Immature natural killer cell (primary cell): ENCODE measurements at regions not wholly inside any gene's neighbourhood (a gene's known extent, or its start where the extent isn't known, plus 50 kb on each side); places are given as distances from the start of the nearest gene placed in this dataset.

Source experiments
- DNase-seq, 3 donors: peaks; one replicate each; pipeline ENCODE4 v3.0.0; 2022; ENCODE audit warnings: mixed read lengths in 1 of 3
- H3K27ac Mint-ChIP-seq, 6 donors: one replicate each; pipeline ENCODE4 v1.8.0; 2020; ENCODE audit warnings: mixed read lengths in 6 of 6, mild to moderate bottlenecking in 5 of 6, inconsistent platforms in 4 of 6, moderate library complexity in 3 of 6
- H3K27me3 Mint-ChIP-seq, 3 donors: one replicate each; pipeline ENCODE4 v1.8.0; 2020 to 2021; ENCODE audit warnings: low read depth in 3 of 3, mild to moderate bottlenecking in 3 of 3, mixed read lengths in 3 of 3, moderate library complexity in 3 of 3, inconsistent platforms in 1 of 3
- H3K36me3 Mint-ChIP-seq, 3 donors: one replicate each; pipeline ENCODE4 v1.8.0; 2020; ENCODE audit warnings: mixed read lengths in 3 of 3, inconsistent platforms in 2 of 3, mild to moderate bottlenecking in 2 of 3
- H3K4me1 Mint-ChIP-seq, 2 donors: one replicate each; pipeline ENCODE4 v1.8.0; 2020; ENCODE audit warnings: inconsistent platforms in 2 of 2, mild to moderate bottlenecking in 2 of 2, mixed read lengths in 2 of 2, moderate library complexity in 1 of 2
- H3K4me3 Mint-ChIP-seq, 5 donors: one replicate each; pipeline ENCODE4 v1.8.0; 2020; ENCODE audit warnings: mild to moderate bottlenecking in 5 of 5, mixed read lengths in 5 of 5, inconsistent platforms in 3 of 5, moderate library complexity in 3 of 5
- H3K9me3 Mint-ChIP-seq, 6 donors: one replicate each; pipeline ENCODE4 v1.8.0; 2020; ENCODE audit warnings: mild to moderate bottlenecking in 6 of 6, mixed read lengths in 6 of 6, inconsistent platforms in 4 of 6, moderate library complexity in 3 of 6

GRCh38 chr19:16017138-16017490 lies 59.2 kb upstream of the TPM4 start:
- H3K4me3 Mint-ChIP-seq: no peak overlapping the region
- DNase-seq: no peak
- no peaks in the 10 kb centered on the region for H3K36me3 Mint-ChIP-seq
- no peak overlapping the region for H3K27ac Mint-ChIP-seq
- peaks cover 0 to 2% (median 0%) of the 10 kb centered on the region in 3 donors for H3K27me3 Mint-ChIP-seq
- no peaks in the 10 kb centered on the region for H3K4me1 Mint-ChIP-seq
- H3K9me3 Mint-ChIP-seq: no peaks in the 10 kb centered on the region

- H3K4me3 Mint-ChIP-seq: no peak overlapping the region
- no peaks in the 10 kb centered on the region for H3K36me3 Mint-ChIP-seq
- H3K27ac Mint-ChIP-seq: no peak overlapping the region
- H3K4me1 Mint-ChIP-seq: no peaks in the 10 kb centered on the region
- DNase-seq: no peak
- no peaks in the 10 kb centered on the region for H3K9me3 Mint-ChIP-seq
- H3K27me3 Mint-ChIP-seq: peaks cover 0 to under 1% (median 0%) of the 10 kb centered on the region in 3 donors
These were observed 58.1 kb upstream of the TPM4 start for GRCh38 chr19:16018106-16018755.

- no peaks in the 10 kb centered on the region for H3K9me3 Mint-ChIP-seq
- H3K27me3 Mint-ChIP-seq: no peaks in the 10 kb centered on the region
- no peak overlapping the region for H3K4me3 Mint-ChIP-seq
- no peaks in the 10 kb centered on the region for H3K36me3 Mint-ChIP-seq
- no peaks in the 10 kb centered on the region for H3K4me1 Mint-ChIP-seq
- DNase-seq: no peak
- no peak overlapping the region for H3K27ac Mint-ChIP-seq
These were observed 57.3 kb upstream of the TPM4 start for GRCh38 chr19:16018801-16019551.

GRCh38 chr19:16019691-16020448 lies 56.4 kb upstream of the TPM4 start:
- no peak for DNase-seq
- H3K4me3 Mint-ChIP-seq: no peak overlapping the region
- no peaks in the 10 kb centered on the region for H3K9me3 Mint-ChIP-seq
- H3K27me3 Mint-ChIP-seq: no peaks in the 10 kb centered on the region
- no peaks in the 10 kb centered on the region for H3K36me3 Mint-ChIP-seq
- no peaks in the 10 kb centered on the region for H3K4me1 Mint-ChIP-seq
- no peak overlapping the region for H3K27ac Mint-ChIP-seq

- H3K36me3 Mint-ChIP-seq: no peaks in the 10 kb centered on the region
- no peaks in the 10 kb centered on the region for H3K4me1 Mint-ChIP-seq
- no peak for DNase-seq
- no peaks in the 10 kb centered on the region for H3K9me3 Mint-ChIP-seq
- H3K27me3 Mint-ChIP-seq: no peaks in the 10 kb centered on the region
- H3K4me3 Mint-ChIP-seq: no peak overlapping the region
- H3K27ac Mint-ChIP-seq: no peak overlapping the region
These were observed 54.5 kb upstream of the TPM4 start for GRCh38 chr19:16021796-16022195.

GRCh38 chr19:16022251-16022650 lies 54.0 kb upstream of the TPM4 start:
- Mint-ChIP-seq H3K9me3 (no peaks in the 10 kb centered on the region), H3K36me3 (no peaks in the 10 kb centered on the region), H3K4me1 (no peaks in the 10 kb centered on the region), H3K27ac (no peak overlapping the region), H3K4me3 (no peak overlapping the region), H3K27me3 (no peaks in the 10 kb centered on the region)
- no peak for DNase-seq

GRCh38 chr19:16022681-16023080 lies 53.6 kb upstream of the TPM4 start:
- Mint-ChIP-seq H3K27ac (no peak overlapping the region), H3K27me3 (no peaks in the 10 kb centered on the region), H3K4me3 (no peak overlapping the region), H3K9me3 (no peaks in the 10 kb centered on the region), H3K36me3 (no peaks in the 10 kb centered on the region), H3K4me1 (no peaks in the 10 kb centered on the region)
- no peak for DNase-seq

- Mint-ChIP-seq H3K36me3 (no peaks in the 10 kb centered on the region), H3K4me3 (no peak overlapping the region), H3K4me1 (no peaks in the 10 kb centered on the region), H3K9me3 (no peaks in the 10 kb centered on the region), H3K27me3 (no peaks in the 10 kb centered on the region), H3K27ac (no peak overlapping the region)
- no peak for DNase-seq
These were observed 53.0 kb upstream of the TPM4 start for GRCh38 chr19:16023146-16023915.

- no peak overlapping the region for H3K4me3 Mint-ChIP-seq
- H3K36me3 Mint-ChIP-seq: no peaks in the 10 kb centered on the region
- H3K4me1 Mint-ChIP-seq: no peaks in the 10 kb centered on the region
- no peak for DNase-seq
- H3K27ac Mint-ChIP-seq: no peak overlapping the region
- no peaks in the 10 kb centered on the region for H3K27me3 Mint-ChIP-seq
- no peaks in the 10 kb centered on the region for H3K9me3 Mint-ChIP-seq
These were observed 51.8 kb upstream of the TPM4 start for GRCh38 chr19:16024266-16025107.

- Mint-ChIP-seq H3K9me3 (no peaks in the 10 kb centered on the region), H3K4me1 (no peaks in the 10 kb centered on the region), H3K27me3 (no peaks in the 10 kb centered on the region), H3K27ac (no peak overlapping the region), H3K4me3 (no peak overlapping the region), H3K36me3 (no peaks in the 10 kb centered on the region)
- no peak for DNase-seq
These were observed 50.9 kb upstream of the TPM4 start for GRCh38 chr19:16025108-16026101.

GRCh38 chr19:16026131-16026530 lies 50.2 kb upstream of the TPM4 start:
- Mint-ChIP-seq H3K27me3 (no peaks in the 10 kb centered on the region), H3K4me1 (no peaks in the 10 kb centered on the region), H3K36me3 (no peaks in the 10 kb centered on the region), H3K4me3 (no peak overlapping the region), H3K9me3 (no peaks in the 10 kb centered on the region), H3K27ac (no peak overlapping the region)
- DNase-seq: no peak
